ENCODE measurements at regions not wholly inside any gene's neighbourhood (a gene's known extent, or its start where the extent isn't known, plus 50 kb on each side); places are given as distances from the start of the nearest gene placed in this dataset.

DNA sequence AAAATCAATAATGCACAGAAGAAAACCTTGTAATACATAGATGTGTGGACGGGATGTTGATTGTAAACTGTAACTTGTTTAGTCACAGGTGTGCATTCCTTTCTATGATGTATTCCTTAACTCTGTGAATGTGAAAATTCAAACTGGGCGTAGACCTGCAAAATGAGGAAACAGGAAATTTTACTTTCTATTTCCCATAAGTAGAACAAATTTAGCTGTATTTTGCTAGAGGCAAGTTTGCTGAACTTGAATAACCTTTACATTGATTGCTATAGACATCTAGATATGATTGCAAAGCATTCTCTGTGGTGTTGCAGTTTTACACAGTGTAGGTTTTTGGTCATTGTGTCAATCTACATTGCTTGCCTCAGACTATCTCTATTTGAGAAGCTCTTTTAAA is 368.4 kb upstream of the MAN1A1 start:
- DNase-seq (ENCODE audit: low spot score), result peak; percentile 6
- no peak overlapping the region for H3K27ac ChIP-seq
- ChIA-PET POLR2A (ENCODE audit: low non-redundant PET) (no interaction called here), CTCF (interaction anchor here (0.7 kb wide), 1 partner anchor 1006 kb away, joined by 3 read pairs; no protein-coding TSS in a partner anchor)
- TF ChIP-seq, protein P1, sequence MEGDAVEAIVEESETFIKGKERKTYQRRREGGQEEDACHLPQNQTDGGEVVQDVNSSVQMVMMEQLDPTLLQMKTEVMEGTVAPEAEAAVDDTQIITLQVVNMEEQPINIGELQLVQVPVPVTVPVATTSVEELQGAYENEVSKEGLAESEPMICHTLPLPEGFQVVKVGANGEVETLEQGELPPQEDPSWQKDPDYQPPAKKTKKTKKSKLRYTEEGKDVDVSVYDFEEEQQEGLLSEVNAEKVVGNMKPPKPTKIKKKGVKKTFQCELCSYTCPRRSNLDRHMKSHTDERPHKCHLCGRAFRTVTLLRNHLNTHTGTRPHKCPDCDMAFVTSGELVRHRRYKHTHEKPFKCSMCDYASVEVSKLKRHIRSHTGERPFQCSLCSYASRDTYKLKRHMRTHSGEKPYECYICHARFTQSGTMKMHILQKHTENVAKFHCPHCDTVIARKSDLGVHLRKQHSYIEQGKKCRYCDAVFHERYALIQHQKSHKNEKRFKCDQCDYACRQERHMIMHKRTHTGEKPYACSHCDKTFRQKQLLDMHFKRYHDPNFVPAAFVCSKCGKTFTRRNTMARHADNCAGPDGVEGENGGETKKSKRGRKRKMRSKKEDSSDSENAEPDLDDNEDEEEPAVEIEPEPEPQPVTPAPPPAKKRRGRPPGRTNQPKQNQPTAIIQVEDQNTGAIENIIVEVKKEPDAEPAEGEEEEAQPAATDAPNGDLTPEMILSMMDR (conservative IDR thresholded peaks at IDR 0.05; ENCODE audit: low read depth), result no peak

DNA sequence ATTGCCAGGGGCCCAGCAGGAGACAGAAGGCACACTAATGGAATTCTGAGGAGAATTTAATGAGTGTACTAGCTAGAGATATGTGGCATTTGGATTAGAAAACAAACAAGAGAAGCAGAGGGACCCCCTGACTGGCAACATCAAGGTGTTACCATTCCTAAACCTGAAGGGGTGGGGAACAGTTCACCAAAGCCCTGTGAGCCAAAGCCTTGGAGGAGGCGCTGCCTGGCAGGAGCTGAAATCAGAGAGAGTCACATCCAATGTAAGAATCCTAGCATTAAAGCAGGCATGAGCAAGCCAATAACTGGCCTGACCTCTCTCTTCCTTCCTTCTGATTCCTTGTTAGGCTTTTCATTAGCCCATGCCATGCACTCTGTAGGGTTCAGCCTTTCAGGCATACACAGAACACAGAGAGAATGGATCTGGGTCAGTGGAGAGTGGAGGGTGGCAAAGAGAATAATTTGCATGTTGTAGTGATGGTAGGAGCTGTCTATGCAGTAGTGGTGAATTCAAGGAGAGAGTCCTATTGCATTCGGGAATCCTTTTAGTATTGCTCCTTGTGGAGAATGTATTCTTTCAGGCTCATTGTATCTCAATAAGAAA is 367.2 kb upstream of the MAN1A1 start:
- ChIA-PET POLR2A (ENCODE audit: low non-redundant PET) (no interaction called here), CTCF (interaction anchor here (0.6 kb wide), 1 partner anchor 259 kb away, joined by 3 read pairs; no protein-coding TSS in a partner anchor)
- TF ChIP-seq, protein P1 (conservative IDR thresholded peaks at IDR 0.05; ENCODE audit: low read depth), result no peak
- H3K27ac ChIP-seq, result no peak overlapping the region
- DNase-seq (ENCODE audit: low spot score), result no peak

DNA sequence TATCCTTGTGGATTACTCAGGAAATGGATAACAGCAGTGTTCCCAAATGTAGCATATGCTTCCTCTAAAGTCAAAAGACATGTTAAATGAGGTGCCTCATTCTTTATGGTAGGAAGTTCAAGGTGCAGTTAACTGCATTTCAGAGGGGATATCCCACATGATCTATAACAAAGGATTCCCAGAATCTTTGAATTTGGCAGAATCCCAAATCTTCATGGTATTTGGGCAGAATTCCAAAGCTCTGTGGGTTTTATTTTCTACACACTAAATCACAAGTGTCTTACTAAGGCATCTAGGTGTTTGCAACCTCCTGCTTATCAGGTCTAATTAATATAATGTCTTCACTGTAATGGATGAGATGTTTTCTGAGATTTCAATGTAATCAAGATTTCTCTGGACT is 364.3 kb upstream of the MAN1A1 start:
- DNase-seq (ENCODE audit: low spot score), result no peak
- TF ChIP-seq, protein P1 (conservative IDR thresholded peaks at IDR 0.05; ENCODE audit: low read depth), result no peak
- ChIA-PET POLR2A (ENCODE audit: low non-redundant PET) (no interaction called here), CTCF (no interaction called here)
- H3K27ac ChIP-seq, result no peak overlapping the region

DNA sequence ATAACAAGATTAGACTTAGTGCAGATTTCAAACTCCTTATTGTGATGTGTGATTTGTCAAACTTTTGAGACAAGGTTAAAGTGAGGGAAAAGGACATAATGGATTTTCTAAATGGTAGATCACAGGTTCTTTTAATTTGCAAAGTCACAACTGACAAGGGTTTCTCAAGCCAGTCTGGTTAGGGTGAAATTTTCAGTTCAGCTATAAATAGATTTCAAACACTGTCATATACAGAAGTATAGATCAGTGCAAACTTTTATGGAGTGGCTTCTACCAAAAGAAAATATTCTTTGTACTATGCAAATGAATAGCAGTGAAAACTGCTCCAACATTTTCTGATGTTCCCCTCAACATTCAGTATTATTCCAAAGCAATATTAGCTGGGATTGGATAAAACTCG is 337.1 kb upstream of the MAN1A1 start:
- POLR2A ChIA-PET (ENCODE audit: low non-redundant PET), result no interaction called here
- CTCF ChIA-PET, result no interaction called here
- H3K27ac ChIP-seq, result no peak overlapping the region
- TF ChIP-seq, protein P1 (conservative IDR thresholded peaks at IDR 0.05; ENCODE audit: low read depth), result no peak
- no peak for DNase-seq (ENCODE audit: low spot score)

DNA sequence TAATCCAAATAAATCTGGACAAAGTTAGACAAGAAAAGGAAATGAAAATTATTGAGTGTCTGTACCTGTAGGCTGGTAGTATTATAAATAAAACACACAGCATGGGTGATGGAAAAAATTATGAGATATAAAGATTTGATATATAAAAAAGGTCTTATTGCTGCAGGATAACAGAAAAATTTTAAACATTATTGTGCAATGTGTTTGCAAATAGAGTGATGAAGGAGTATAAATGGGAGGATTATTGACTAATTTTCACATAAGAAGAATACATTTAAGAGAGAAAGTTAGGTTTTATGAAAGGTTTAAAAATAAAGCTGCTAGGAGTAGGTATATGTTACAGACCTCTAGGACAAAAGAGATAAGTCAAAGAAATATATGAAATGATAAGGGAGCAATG is 336.7 kb upstream of the MAN1A1 start:
- no peak for DNase-seq (ENCODE audit: low spot score)
- ChIA-PET CTCF (interaction anchor here (0.6 kb wide), 1 partner anchor 307 kb away, joined by 3 read pairs; no protein-coding TSS in a partner anchor), POLR2A (ENCODE audit: low non-redundant PET) (no interaction called here)
- TF ChIP-seq, protein P1 (conservative IDR thresholded peaks at IDR 0.05; ENCODE audit: low read depth), result no peak
- no peak overlapping the region for H3K27ac ChIP-seq

DNA sequence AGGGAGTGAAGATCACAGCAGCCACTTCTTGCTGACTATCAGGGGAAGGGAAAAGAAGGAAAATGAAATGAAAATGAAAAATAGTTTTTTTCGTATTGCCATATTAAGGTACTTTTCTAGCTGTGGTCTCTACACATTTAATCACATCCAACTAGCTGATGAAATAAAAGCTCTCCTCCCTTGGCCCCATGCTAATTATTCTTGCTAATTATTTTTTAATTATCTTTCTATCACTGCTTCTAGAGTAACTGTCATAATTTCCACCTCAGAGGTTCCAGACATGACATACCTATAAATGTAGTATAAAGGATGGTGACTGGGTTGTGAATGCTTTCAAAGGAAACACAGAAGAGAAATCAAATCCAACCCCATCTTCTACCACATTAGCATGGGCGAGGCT is 334.1 kb upstream of the MAN1A1 start:
- ChIA-PET POLR2A (ENCODE audit: low non-redundant PET) (interaction anchor here (0.5 kb wide), 1 partner anchor 14 kb away, joined by 3 read pairs; no protein-coding TSS in a partner anchor), CTCF (no interaction called here)
- TF ChIP-seq, protein P1 (conservative IDR thresholded peaks at IDR 0.05; ENCODE audit: low read depth), result no peak
- no peak overlapping the region for H3K27ac ChIP-seq
- DNase-seq (ENCODE audit: low spot score), result no peak
